Activated T-cell treated with anti-CD3 and anti-CD28 coated beads for 4 hours (primary cell): ENCODE measurements at regions not wholly inside any gene's neighbourhood (a gene's known extent, or its start where the extent isn't known, plus 50 kb on each side); places are given as distances from the start of the nearest gene placed in this dataset.

Source experiments
- DNase-seq: peaks from one replicate; pipeline ENCODE4 v3.0.0-alpha.2; 2020

DNA sequence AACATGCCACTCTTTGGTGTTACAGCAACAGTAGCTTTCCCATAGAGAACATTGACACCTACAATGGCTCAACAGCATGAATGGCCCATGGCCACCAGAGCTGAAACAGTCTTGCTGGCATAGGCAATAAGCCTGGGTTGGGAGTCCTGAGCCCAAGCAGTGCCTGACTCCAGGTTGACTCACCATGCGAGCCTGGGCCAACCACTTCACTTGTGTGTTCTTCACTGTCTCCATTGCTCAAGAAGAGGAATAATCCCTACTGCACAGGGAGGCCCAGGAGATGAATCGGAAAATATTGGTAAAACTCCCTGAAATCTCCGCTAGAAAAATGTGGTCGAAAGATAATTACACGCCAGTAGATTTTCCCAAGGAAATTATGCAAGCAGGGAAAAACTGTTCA lies 89.2 kb upstream of the INHBA start:
- DNase-seq: no peak

DNA sequence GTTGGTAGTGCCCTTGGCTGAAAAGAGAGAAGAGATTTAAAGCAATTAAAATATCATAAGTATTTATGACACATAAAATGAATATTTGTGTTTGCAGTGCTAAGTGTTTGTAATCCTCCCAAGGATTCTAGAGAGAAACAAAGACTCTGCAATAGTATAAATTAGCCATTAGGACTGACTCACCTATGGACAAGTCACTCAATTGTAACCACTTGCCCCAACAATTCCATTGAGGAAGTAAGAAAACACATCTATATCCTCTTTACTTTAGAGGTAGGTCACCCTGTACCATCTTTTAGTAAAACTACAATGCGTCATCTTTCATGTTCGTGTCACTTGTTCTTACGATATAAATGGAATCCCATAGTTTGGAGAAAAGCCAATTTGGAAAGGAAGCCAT lies 85.7 kb upstream of the INHBA start:
- DNase-seq: no peak

DNA sequence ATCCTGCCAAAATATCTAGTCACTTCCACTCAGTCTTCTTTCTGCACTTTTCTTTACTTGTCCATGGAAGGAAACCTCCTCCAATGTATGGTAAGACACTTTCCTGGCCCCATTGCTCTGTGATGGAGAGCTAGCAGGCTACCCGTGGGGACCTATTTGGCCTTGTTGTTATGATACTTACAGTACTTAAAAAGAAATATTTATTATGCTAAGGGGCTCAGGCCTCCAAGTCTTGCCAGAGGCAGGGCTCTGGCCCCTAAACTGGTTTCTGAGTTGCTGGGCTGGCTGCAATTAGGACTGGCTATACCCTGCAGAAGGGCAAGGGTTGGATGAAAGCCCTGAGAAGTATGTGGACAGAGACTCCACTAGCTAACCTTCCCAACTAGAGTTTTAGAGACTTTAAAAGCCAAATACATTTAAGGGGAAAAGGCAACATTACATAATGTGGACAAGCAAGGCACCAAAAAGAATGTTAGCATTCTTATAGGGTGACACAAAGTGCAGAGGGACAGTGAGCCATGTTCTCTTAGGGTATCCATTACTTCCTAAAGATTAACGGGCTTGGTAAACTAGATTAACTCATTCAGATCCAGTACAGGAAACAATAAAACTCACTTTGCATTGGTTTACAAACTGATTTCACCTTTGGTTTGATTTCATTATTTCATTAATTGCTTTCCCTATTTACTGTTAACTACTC lies 84.9 kb upstream of the INHBA start:
- no peak for DNase-seq

DNA sequence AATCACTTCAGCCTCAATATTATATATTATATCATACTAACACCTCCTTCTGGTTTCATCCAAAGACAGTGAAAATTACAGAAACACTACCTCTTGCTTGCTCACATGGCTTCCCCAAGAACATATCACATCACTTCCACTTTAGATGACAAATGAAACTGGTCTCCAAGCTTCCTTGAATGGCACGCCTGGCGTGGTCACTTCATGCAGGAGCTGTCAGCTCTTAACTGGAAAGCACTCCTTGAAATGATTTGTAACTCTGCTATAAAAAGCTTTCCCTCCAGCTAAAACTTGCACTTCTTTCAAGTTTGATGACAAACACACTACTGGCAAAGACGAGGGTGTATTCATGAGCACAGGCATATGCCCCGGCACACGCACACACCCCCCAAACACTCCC lies 84.1 kb upstream of the INHBA start:
- no peak for DNase-seq

DNA sequence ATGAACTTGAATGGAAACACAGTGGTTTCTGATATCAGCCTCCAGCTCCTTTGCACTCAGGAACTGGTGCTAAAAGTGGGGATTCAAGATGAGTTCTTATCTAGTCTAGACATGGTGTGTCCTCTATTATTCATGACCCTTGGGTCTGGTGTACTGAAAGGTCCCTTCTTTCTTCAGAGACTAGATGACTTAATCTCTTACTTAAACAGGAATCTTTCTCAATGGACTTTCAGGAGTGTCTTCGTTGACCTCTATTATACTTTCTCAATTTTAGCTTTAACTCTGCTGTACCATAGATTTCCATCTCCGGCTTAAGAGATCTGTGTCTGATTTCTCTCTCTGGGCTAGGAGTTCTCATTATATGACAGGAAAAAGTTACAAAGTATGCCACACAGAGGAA lies 83.5 kb upstream of the INHBA start:
- no peak for DNase-seq

DNA sequence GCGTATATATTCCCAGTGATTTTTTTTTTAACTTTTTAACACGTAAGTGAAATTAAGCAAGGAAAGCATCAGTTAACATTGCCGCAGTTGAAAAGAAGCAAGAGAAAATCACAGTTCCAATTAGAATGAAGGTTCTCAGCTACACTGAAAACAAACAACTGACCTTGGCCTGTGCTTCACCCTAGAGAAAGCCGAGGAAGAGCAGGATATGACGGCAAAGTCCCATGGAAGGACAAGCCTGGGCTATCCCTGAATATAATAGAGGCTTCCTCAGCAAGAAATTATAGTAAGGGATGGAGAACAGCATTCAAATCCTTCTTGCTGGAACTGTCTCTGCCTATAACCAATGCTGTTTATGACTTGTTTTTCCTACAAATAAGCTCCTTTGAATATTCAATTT lies 83.0 kb upstream of the INHBA start:
- DNase-seq: no peak

DNA sequence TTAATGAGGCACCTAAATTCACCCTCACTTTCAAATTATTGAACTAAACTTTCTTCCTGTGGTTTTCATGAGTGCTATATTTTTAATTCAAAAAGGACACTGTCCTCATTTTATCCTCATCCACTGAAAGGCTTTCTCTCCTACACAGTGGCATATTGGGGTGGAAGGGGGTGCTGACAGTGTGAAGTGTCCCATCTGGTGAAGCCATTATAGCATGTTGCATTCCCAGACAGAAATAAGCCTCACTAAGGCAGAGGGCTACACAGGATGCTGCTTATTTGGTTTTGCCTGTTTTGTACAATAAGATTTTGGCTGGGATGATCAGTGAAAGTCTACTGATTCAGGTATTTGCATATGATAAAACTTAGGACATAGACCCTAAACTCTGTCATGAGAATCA lies 82.4 kb upstream of the INHBA start:
- DNase-seq: no peak

DNA sequence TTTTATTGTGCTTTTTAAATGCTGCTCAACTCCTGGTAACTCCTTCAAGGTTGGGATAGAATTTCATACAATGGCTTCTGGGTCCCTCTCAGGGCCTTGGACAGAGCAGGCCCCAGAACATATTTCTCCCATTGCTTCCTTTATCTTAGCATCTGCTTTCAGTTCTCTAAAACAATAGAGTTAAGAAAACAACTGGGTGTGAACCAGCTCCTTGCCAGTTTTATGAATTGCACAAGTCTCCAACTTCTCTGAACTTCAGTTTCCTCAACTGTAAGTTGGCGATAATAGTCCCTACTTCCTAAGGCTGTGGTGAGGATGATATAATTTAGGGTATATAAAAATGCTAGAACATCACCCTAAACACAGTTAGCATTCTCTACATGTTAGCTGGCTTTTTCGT lies 77.0 kb upstream of the INHBA start:
- no peak for DNase-seq

DNA sequence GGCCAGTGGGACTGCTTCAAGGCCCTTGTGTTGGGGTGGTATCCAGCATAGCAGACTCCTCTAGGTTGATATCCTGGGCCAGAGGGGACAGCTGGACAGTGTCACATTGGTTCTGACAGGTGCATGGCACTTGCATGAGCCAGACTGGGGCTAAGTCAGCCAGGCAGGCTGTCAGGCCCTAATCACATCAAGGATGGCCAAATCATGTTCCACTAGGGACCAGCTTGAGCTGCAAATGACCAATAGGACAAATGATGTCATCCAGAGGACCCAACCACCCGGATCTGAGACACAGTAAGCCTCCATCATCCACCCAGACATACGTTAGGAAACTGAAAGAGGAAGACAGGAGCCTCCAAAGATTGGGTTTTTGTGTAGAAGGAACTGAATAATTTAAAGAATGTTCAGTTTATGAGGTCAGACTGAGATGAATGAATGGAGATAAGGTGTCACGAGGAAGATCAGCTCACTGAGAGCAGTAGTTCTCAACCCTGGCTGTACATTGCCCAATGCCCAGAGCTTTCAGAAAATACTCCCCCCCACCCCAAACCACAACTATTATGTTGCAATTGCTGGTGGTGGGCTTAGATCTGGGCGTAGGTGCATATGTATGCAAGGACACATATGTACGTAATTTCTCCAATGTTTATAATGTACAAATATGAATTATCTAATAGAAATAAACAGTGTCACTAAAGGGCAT lies 75.2 kb upstream of the INHBA start:
- no peak for DNase-seq

DNA sequence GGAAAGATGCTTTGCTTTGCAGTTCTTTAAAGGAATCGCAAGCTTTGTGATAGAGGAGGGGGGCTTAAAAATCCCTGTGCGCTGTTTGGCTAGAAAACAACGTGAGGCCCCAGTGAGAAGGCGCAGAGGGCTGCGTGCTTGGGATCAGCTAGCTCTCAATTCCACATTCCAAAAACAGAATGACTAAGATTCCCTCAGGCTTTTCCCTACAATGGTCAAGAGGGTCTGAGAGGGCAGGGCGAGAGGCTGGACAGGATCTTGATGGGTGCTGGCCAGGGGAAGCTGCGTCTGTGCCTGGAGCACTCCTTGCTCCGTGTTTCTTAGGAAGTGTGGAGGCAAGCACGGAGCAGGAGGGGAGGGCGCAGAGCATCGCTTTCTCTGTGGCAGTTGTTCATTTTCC lies 72.1 kb upstream of the INHBA start:
- DNase-seq: no peak

DNA sequence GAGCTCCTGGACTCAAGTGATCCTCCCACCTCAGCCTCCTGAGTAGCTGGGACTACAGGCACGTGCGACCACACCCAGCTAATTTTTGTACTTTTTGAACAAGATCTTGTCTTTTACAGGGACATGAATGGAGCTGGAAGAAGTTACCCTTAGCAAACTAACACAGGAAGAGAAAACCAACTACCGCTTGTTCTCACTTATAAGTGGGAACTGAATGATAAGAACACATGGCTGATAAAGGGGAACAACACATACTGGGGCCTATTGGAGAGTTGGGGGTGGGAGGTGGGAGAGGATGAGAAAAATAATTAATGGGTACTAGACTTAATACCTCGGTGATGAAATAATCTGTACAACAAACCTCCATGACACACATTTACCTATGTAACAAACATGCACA lies 70.9 kb upstream of the INHBA start:
- DNase-seq: no peak

DNA sequence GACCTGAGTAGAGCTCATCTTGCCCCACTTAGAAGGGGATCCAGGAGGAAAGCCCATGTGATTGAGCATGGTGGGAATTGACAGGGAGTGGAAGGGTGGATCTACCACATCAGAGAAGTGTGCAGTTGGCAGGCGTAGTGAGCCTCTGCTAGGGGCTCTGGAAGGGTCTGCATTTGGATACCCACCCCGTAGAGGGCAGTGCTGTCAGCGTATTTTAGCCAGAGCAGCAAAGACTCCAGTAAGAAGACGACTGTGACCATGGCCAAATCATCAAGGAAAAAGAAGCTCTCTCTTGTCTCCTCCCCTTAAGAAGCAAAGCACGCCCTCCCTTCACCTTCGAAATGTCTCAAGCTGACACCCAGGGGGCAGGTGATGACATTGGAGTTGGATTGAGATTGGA lies 68.8 kb upstream of the INHBA start:
- no peak for DNase-seq

DNA sequence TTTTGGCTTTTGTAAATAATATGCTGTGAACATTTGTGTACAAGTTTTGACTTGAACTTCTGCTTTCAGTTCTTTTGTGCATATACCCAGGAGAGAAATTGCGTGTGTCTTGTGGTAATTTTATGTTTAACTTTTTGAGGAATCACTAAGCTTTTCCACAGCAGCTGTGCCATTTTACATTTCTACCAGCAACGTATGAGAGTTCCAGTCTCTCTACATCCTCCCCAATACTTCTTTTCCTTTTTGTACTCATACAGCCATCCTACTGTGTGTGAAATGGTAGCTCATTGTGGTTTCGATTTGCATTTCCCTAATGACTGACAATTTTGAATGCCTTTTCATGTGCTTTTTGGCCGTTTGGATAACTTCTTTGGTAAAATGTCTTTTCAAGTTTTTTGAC lies 66.3 kb upstream of the INHBA start:
- no peak for DNase-seq

DNA sequence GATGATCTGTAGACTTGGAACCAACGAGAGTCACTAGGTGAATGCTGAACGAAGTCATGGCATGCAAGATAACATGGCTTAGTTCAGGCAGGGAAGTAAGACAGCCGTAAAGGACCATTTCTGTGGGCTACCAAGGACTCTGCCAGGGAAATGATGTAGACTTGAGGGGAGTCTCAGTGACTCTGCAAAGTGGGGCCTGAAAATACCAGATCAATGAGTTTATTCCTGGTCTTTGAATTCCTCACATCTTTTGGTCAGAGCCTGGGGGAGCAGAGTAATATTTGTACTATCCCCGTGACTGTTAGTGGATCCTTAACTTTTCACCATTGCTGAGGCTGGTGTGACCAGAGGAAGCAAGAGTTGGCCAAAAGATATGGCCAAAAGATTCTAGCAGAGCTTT lies 60.7 kb upstream of the INHBA start:
- DNase-seq: no peak

DNA sequence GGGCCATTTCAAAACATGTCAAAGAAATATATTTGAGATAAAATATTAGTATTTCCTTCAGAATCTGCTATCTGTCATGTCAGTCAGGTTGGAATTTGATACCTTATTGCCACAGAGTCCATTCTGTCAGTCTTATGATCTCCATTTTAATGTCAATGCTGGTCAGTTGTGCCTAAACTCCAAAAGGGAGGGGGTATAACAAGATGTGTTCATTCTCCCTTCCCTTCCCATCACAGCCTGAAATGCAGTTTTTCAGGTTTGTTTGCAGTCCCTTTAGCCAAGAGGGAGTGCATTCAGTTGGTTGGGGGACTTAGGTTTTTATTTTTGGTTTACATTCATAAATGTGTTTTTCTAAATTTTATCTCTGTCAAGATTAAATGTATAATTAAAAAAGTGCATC lies 59.8 kb upstream of the INHBA start:
- DNase-seq: no peak

DNA sequence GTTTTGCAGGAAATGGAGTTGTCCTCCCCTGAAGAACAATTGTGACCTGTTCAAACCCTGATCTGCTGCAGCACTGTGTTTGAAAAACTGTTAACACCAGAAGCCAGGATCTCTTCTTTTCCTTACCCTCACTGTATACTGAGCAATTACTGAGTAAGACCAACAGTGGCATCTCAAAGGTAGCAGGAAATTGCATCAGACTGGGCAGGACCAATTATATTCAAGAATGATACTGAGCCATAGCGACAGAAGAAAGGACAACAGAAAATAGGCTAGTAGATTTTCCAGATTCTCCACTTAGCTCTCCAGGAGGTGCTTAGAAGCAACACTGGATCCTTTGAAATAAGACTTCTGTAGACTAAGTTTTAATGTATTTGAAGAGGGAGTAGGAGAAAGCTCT lies 57.4 kb upstream of the INHBA start:
- no peak for DNase-seq

DNA sequence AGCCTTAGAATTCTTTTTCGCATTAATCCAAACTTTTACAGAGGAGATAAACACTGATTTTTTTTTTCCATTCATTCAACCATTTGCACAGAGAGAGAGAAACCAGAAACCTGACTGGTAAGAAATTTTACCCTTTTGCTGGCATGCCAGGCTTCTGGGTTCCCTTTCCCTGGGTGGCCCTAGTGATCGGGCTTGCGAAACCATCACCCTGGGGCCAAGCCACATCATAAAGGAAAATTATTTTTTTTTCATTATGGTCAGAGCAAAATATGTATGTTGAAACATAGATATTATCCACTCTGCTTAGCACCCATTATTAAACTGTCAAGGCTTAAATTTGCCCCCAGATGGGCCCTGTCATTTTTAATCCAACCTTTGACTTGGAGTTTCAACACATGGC lies 55.4 kb upstream of the INHBA start:
- DNase-seq: no peak

DNA sequence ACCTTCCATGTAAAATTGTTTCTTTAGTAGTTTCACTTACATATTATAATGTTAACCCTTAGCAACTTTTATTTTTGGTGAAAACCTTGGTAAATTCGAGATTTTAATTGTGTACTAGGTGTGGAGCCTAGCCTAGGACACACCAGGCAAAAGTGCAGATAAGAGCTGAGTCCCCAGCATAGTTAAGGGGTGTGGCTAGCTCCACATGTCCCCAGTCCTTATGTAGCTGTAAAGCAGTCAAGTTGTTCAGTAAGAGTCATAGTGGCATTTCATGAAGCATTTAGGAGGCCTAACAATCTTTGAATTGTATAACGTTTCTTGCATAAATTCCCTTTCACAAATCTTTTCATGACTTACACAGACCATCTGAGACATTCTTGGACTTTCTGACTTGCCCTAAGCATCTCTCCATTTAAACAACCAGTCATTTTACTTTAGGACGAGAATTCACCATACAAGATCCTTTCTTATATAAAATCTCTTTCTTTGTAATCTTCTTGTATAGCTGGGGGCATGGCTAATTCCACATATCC lies 53.8 kb upstream of the INHBA start:
- no peak for DNase-seq

DNA sequence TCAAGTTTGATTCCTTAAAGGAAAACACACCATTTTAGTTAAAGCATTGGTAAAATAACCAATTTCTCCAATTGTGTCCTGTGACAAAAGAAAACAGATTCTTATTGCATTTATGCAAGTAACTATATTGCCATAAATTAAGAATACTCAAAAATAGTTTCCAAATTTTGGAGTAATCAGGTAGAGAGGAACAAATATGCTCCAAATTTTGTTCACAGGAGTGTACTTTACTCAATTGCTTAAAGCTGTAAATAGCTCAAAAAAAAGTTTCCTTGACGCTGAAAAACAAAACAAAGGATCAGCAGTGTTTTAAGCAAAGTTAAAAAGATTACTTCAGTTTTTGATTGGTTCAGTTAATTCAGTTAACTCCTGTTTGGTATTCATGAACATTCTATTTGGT lies 52.2 kb upstream of the INHBA start:
- no peak for DNase-seq

DNA sequence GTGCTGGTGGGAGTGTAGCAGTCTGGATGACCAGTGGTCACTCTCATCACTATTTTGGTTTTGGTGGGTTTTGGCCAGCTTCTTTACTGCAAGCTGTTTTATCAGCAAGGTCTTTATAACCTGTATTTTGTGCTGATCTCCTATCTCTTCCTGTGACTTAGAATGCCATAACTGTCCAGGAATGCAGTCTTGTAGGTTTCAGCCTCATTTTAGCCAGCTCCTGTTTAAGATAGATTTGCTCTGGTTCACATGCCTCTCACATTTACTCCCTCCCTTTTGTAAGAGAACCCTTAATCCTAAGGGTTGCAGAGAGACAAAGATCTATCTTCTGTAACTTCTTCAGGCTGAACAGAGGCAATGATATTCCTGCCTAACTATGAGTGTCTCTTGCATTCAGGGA lies 51.2 kb upstream of the INHBA start:
- no peak for DNase-seq
